Inferior parietal cortex (tissue), 1 donor: ENCODE measurements at regions not wholly inside any gene's neighbourhood (a gene's known extent, or its start where the extent isn't known, plus 50 kb on each side); places are given as distances from the start of the nearest gene placed in this dataset.
"Not testable (repeated sequence)": the region's sequence is repeated elsewhere in the genome, so short reads cannot be mapped to it uniquely, and the experiment has no call there.

Experiments
- DNase-seq: peaks from one replicate; pipeline ENCODE4 v3.0.0-alpha.2; 2016; ENCODE audit errors: extremely low spot score

GRCh38 chr4:173618648-173619047 lies 88.6 kb upstream of the HAND2 start:
- DNase-seq = not testable (repeated sequence)

- no peak for DNase-seq
Measured at GRCh38 chr4:173609158-173609557, 79.1 kb upstream of the HAND2 start.

DNA sequence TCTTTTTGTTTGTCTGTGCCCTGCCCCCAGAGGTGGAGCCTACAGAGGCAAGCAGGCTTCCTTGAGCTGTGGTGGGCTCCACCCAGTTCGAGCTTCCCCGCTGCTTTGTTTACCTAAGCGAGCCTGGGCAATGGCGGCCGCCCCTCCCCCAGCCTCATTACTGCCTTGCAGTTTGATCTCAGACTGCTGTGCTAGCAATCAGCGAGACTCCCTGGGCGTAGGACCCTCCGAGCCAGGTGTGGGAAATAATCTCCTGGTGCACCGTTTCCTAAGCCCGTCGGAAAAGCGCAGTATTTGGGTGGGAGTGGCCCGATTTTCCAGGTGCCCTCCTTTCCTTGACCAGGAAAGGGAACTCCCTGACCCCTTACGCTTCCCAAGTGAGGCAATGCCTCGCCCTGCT lies 78.6 kb upstream of the HAND2 start:
- DNase-seq = not testable (repeated sequence)

DNA sequence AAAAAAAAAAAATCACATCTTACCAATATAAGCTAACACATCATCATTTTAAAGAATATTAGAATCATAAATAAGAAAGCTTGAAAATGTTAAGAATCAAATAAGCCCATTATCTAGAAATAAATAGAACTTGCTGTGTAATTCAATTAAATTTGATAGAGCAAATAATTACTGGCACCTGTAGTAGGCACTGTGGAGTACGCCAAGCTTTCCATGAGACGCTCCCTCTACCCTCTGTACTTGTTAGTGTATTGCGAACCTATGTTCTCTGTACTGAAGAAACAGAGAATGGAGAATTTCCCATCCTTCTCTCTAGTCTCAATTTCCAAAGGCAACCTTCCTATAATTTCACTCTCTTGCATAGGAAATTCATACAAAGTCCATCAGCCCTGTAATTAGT lies 61.7 kb upstream of the HAND2 start:
- no peak for DNase-seq

GRCh38 chr4:173590697-173591096 lies 60.7 kb upstream of the HAND2 start:
- no peak for DNase-seq

- no peak for DNase-seq
Measured at GRCh38 chr4:173585876-173586572, 56.0 kb upstream of the HAND2 start.

GRCh38 chr4:173584506-173584905 lies 54.5 kb upstream of the HAND2 start:
- no peak for DNase-seq
